ENCODE measurements at regions not wholly inside any gene's neighbourhood (a gene's known extent, or its start where the extent isn't known, plus 50 kb on each side); places are given as distances from the start of the nearest gene placed in this dataset.
"Not testable (repeated sequence)": the region's sequence is repeated elsewhere in the genome, so short reads cannot be mapped to it uniquely, and the experiment has no call there.

GRCh38 chr2:208945719-208946256 lies 478.1 kb upstream of the MAP2 start:
- DNase-seq, result no peak

- DNase-seq, result no peak
Measured at GRCh38 chr2:208948073-208948472, 475.8 kb upstream of the MAP2 start.

- no peak for DNase-seq
Measured at GRCh38 chr2:208970070-208970469, 453.8 kb upstream of the MAP2 start.

- DNase-seq, result no peak
Measured at GRCh38 chr2:208977582-208977981, 446.3 kb upstream of the MAP2 start.

- no peak for DNase-seq
Measured at GRCh38 chr2:208978946-208979345, 444.9 kb upstream of the MAP2 start.

GRCh38 chr2:208980321-208980720 lies 443.5 kb upstream of the MAP2 start:
- no peak for DNase-seq

- DNase-seq, result no peak
Measured at GRCh38 chr2:208982831-208983230, 441.0 kb upstream of the MAP2 start.

GRCh38 chr2:208983486-208983885 lies 440.4 kb upstream of the MAP2 start:
- no peak for DNase-seq

GRCh38 chr2:208984376-208985090 lies 439.3 kb upstream of the MAP2 start:
- no peak for DNase-seq

- DNase-seq, result no peak
Measured at GRCh38 chr2:208985644-208986043, 438.2 kb upstream of the MAP2 start.

- DNase-seq, result peak; percentile 52
Measured at GRCh38 chr2:208990716-208991115, 433.1 kb upstream of the MAP2 start.

- no peak for DNase-seq
Measured at GRCh38 chr2:208999911-209000310, 423.9 kb upstream of the MAP2 start.

GRCh38 chr2:209002054-209002453 lies 421.8 kb upstream of the MAP2 start:
- DNase-seq, result no peak

GRCh38 chr2:209005371-209005770 lies 418.5 kb upstream of the MAP2 start:
- DNase-seq, result no peak

- DNase-seq, result no peak
Measured at GRCh38 chr2:209008636-209009287, 415.1 kb upstream of the MAP2 start.

GRCh38 chr2:209018633-209019032 lies 405.2 kb upstream of the MAP2 start:
- not testable (repeated sequence) for DNase-seq

- DNase-seq, result no peak
Measured at GRCh38 chr2:209029249-209029648, 394.6 kb upstream of the MAP2 start.

GRCh38 chr2:209044307-209044706 lies 379.5 kb upstream of the MAP2 start:
- DNase-seq, result no peak

- DNase-seq, result no peak
Measured at GRCh38 chr2:209046163-209046562, 377.7 kb upstream of the MAP2 start.

GRCh38 chr2:209049608-209050007 lies 374.2 kb upstream of the MAP2 start:
- DNase-seq, result no peak

- no peak for DNase-seq
Measured at GRCh38 chr2:209062210-209062609, 361.6 kb upstream of the MAP2 start.

- DNase-seq, result no peak
Measured at GRCh38 chr2:209070262-209070661, 353.6 kb upstream of the MAP2 start.

GRCh38 chr2:209073151-209073550 lies 350.7 kb upstream of the MAP2 start:
- DNase-seq, result no peak

- no peak for DNase-seq
Measured at GRCh38 chr2:209074711-209075110, 349.1 kb upstream of the MAP2 start.

GRCh38 chr2:209076151-209076550 lies 347.7 kb upstream of the MAP2 start:
- no peak for DNase-seq
